T-helper 1 cell treated with Interleukin-12 subunit alpha and Interleukin-12 subunit beta and Interleukin-4 antibody, amounts not matched to agents 30 μg/mL and 1 μg/mL, for 36 hours (primary cell): ENCODE measurements at regions not wholly inside any gene's neighbourhood (a gene's known extent, or its start where the extent isn't known, plus 50 kb on each side); places are given as distances from the start of the nearest gene placed in this dataset.
A peak's percentile ranks its signal among the peaks of the same experiment; 100 is the strongest.

Source experiments
- H3K27ac Mint-ChIP-seq: one replicate; pipeline ENCODE4 v1.8.0; 2021; ENCODE audit warnings: mild to moderate bottlenecking, mixed read lengths
- H3K27me3 Mint-ChIP-seq: one replicate; pipeline ENCODE4 v1.8.0; 2021; ENCODE audit warnings: low read depth, mixed read lengths
- H3K36me3 Mint-ChIP-seq: one replicate; pipeline ENCODE4 v1.8.0; 2021; ENCODE audit warnings: low read depth, mixed read lengths
- H3K4me1 Mint-ChIP-seq: one replicate; pipeline ENCODE4 v1.8.0; 2021; ENCODE audit warnings: low read depth, mixed read lengths
- H3K4me3 Mint-ChIP-seq: one replicate; pipeline ENCODE4 v1.8.0; 2021; ENCODE audit warnings: mild to moderate bottlenecking, moderate library complexity, mixed read lengths
- H3K9me3 Mint-ChIP-seq: one replicate; pipeline ENCODE4 v1.8.0; 2021; ENCODE audit warnings: mixed read lengths

- H3K27me3 Mint-ChIP-seq: peaks cover 13% of the 10 kb centered on the region
Measured at GRCh38 chr9:89982016-89982415, 377.2 kb downstream of the GADD45G start.

GRCh38 chr9:89983411-89983810, 378.6 kb downstream of the GADD45G start:
- H3K4me3 Mint-ChIP-seq: peak overlapping the region; percentile 25
- H3K27me3 Mint-ChIP-seq: peaks cover 10% of the 10 kb centered on the region
- H3K36me3 Mint-ChIP-seq: peaks cover 8% of the 10 kb centered on the region
- H3K4me1 Mint-ChIP-seq: peaks cover 36% of the 10 kb centered on the region
- peaks cover 10% of the 10 kb centered on the region for H3K9me3 Mint-ChIP-seq
- H3K27ac Mint-ChIP-seq: no peak overlapping the region

More at GRCh38 chr9:89982016-89982415, 377.2 kb downstream of the GADD45G start:
- no peak overlapping the region for H3K27ac Mint-ChIP-seq
- peaks cover 10% of the 10 kb centered on the region for H3K9me3 Mint-ChIP-seq
- no peak overlapping the region for H3K4me3 Mint-ChIP-seq
- H3K4me1 Mint-ChIP-seq: peaks cover 36% of the 10 kb centered on the region
- H3K36me3 Mint-ChIP-seq: peaks cover 8% of the 10 kb centered on the region

- peaks cover 38% of the 10 kb centered on the region for H3K4me1 Mint-ChIP-seq
- no peak overlapping the region for H3K4me3 Mint-ChIP-seq
- peak overlapping the region; percentile 43 for H3K27ac Mint-ChIP-seq
- H3K36me3 Mint-ChIP-seq: peaks cover 8% of the 10 kb centered on the region
- peaks cover 10% of the 10 kb centered on the region for H3K9me3 Mint-ChIP-seq
- peaks cover 8% of the 10 kb centered on the region for H3K27me3 Mint-ChIP-seq
Measured at GRCh38 chr9:89984214-89984613, 379.4 kb downstream of the GADD45G start.

GRCh38 chr9:89985068-89985467, 380.3 kb downstream of the GADD45G start:
- H3K27me3 Mint-ChIP-seq: peaks cover 8% of the 10 kb centered on the region
- H3K4me3 Mint-ChIP-seq: no peak overlapping the region
- no peak overlapping the region for H3K27ac Mint-ChIP-seq
- H3K36me3 Mint-ChIP-seq: peaks cover 8% of the 10 kb centered on the region
- H3K4me1 Mint-ChIP-seq: peaks cover 38% of the 10 kb centered on the region
- H3K9me3 Mint-ChIP-seq: peaks cover 10% of the 10 kb centered on the region

- H3K36me3 Mint-ChIP-seq: peaks cover 8% of the 10 kb centered on the region
- H3K4me1 Mint-ChIP-seq: peaks cover 38% of the 10 kb centered on the region
- peaks cover 16% of the 10 kb centered on the region for H3K9me3 Mint-ChIP-seq
- H3K4me3 Mint-ChIP-seq: no peak overlapping the region
- peaks cover 5% of the 10 kb centered on the region for H3K27me3 Mint-ChIP-seq
- no peak overlapping the region for H3K27ac Mint-ChIP-seq
Measured at GRCh38 chr9:89986190-89986589, 381.4 kb downstream of the GADD45G start.

- H3K9me3 Mint-ChIP-seq: peaks cover 9% of the 10 kb centered on the region
- no peak overlapping the region for H3K27ac Mint-ChIP-seq
- H3K36me3 Mint-ChIP-seq: peaks cover 4% of the 10 kb centered on the region
- peaks cover 26% of the 10 kb centered on the region for H3K4me1 Mint-ChIP-seq
- H3K4me3 Mint-ChIP-seq: no peak overlapping the region
- no peaks in the 10 kb centered on the region for H3K27me3 Mint-ChIP-seq
Measured at GRCh38 chr9:89988458-89988857, 383.6 kb downstream of the GADD45G start.

- no peak overlapping the region for H3K27ac Mint-ChIP-seq
- no peaks in the 10 kb centered on the region for H3K27me3 Mint-ChIP-seq
- no peak overlapping the region for H3K4me3 Mint-ChIP-seq
- peaks cover 1% of the 10 kb centered on the region for H3K36me3 Mint-ChIP-seq
- H3K4me1 Mint-ChIP-seq: peaks cover 5% of the 10 kb centered on the region
- peaks cover 6% of the 10 kb centered on the region for H3K9me3 Mint-ChIP-seq
Measured at GRCh38 chr9:89991204-89991790, 386.5 kb downstream of the GADD45G start.

GRCh38 chr9:89992326-89993198, 387.8 kb downstream of the GADD45G start:
- Mint-ChIP-seq H3K36me3 (no peaks in the 10 kb centered on the region), H3K4me1 (peaks cover 6% of the 10 kb centered on the region), H3K9me3 (peaks cover 6% of the 10 kb centered on the region), H3K27me3 (no peaks in the 10 kb centered on the region), H3K4me3 (no peak overlapping the region), H3K27ac (no peak overlapping the region)

- Mint-ChIP-seq H3K36me3 (no peaks in the 10 kb centered on the region), H3K9me3 (peaks cover 6% of the 10 kb centered on the region), H3K27me3 (no peaks in the 10 kb centered on the region), H3K4me1 (peaks cover 8% of the 10 kb centered on the region), H3K27ac (no peak overlapping the region), H3K4me3 (no peak overlapping the region)
Measured at GRCh38 chr9:89993678-89994630, 389.1 kb downstream of the GADD45G start.

GRCh38 chr9:89994988-89995613, 390.3 kb downstream of the GADD45G start:
- Mint-ChIP-seq H3K9me3 (peaks cover 6% of the 10 kb centered on the region), H3K4me3 (no peak overlapping the region), H3K4me1 (peaks cover 17% of the 10 kb centered on the region), H3K27ac (no peak overlapping the region), H3K36me3 (no peaks in the 10 kb centered on the region), H3K27me3 (no peaks in the 10 kb centered on the region)

- no peaks in the 10 kb centered on the region for H3K27me3 Mint-ChIP-seq
- no peaks in the 10 kb centered on the region for H3K36me3 Mint-ChIP-seq
- no peak overlapping the region for H3K27ac Mint-ChIP-seq
- peaks cover 27% of the 10 kb centered on the region for H3K4me1 Mint-ChIP-seq
- H3K4me3 Mint-ChIP-seq: no peak overlapping the region
- no peaks in the 10 kb centered on the region for H3K9me3 Mint-ChIP-seq
Measured at GRCh38 chr9:89996116-89996515, 391.3 kb downstream of the GADD45G start.

- Mint-ChIP-seq H3K9me3 (no peaks in the 10 kb centered on the region), H3K4me3 (no peak overlapping the region), H3K27me3 (no peaks in the 10 kb centered on the region), H3K36me3 (no peaks in the 10 kb centered on the region), H3K27ac (no peak overlapping the region), H3K4me1 (peaks cover 28% of the 10 kb centered on the region)
Measured at GRCh38 chr9:89996773-89997172, 392.0 kb downstream of the GADD45G start.

GRCh38 chr9:89998633-89999032, 393.8 kb downstream of the GADD45G start:
- Mint-ChIP-seq H3K27ac (peak overlapping the region; percentile 76), H3K36me3 (no peaks in the 10 kb centered on the region), H3K9me3 (no peaks in the 10 kb centered on the region), H3K27me3 (no peaks in the 10 kb centered on the region), H3K4me3 (peak overlapping the region; percentile 47), H3K4me1 (peaks cover 28% of the 10 kb centered on the region)

GRCh38 chr9:89999176-89999533, 394.3 kb downstream of the GADD45G start:
- peaks cover 28% of the 10 kb centered on the region for H3K4me1 Mint-ChIP-seq
- H3K4me3 Mint-ChIP-seq: peak overlapping the region; percentile 43
- H3K9me3 Mint-ChIP-seq: no peaks in the 10 kb centered on the region
- H3K36me3 Mint-ChIP-seq: no peaks in the 10 kb centered on the region
- H3K27ac Mint-ChIP-seq: peak overlapping the region; percentile 72
- H3K27me3 Mint-ChIP-seq: no peaks in the 10 kb centered on the region
